CD14-positive monocyte (primary cell): ENCODE measurements at regions not wholly inside any gene's neighbourhood (a gene's known extent, or its start where the extent isn't known, plus 50 kb on each side); places are given as distances from the start of the nearest gene placed in this dataset.

Source experiments
- DNase-seq, 3 donors: peaks; one replicate each; pipeline ENCODE4 v3.0.0-alpha.2; 2011 to 2022
- H2AFZ ChIP-seq: 2 replicates; pipeline ENCODE4 v1.6.0; 2012; ENCODE audit warnings: mild to moderate bottlenecking, low read depth, low read length, inconsistent platforms; ENCODE audit not compliant: insufficient read depth, poor library complexity, severe bottlenecking
- H3K27ac ChIP-seq, 2 donors: 1 replicate in 1 of 2; 2 replicates in 1 of 2; pipeline ENCODE4 v1.5.1; 2012 to 2013; ENCODE audit warnings: low read length in 2 of 2, control low read depth in 1 of 2, inconsistent platforms in 1 of 2, low read depth in 1 of 2, mild to moderate bottlenecking in 1 of 2
- H3K27me3 ChIP-seq, 2 donors: one replicate each; pipeline versions ENCODE4 v1.6.0 to v1.6.1; 2011 to 2013; ENCODE audit warnings: low read length in 2 of 2; ENCODE audit not compliant: control insufficient read depth in 2 of 2, insufficient read depth in 2 of 2
- H3K36me3 ChIP-seq, 2 donors: replicated peaks in 1 of 2; 1 replicate in 1 of 2; 2 replicates in 1 of 2; pipeline versions ENCODE4 v1.5.1 to v1.6.1; 2012 to 2013; ENCODE audit warnings: low read length in 2 of 2, control low read depth in 1 of 2, inconsistent platforms in 1 of 2, mild to moderate bottlenecking in 1 of 2; ENCODE audit not compliant: insufficient read depth in 2 of 2, control insufficient read depth in 1 of 2
- H3K4me1 ChIP-seq, 2 donors: 1 replicate in 1 of 2; 2 replicates in 1 of 2; pipeline versions ENCODE4 v1.5.1 to v1.6.1; 2012 to 2013; ENCODE audit warnings: low read length in 2 of 2, control low read depth in 1 of 2, inconsistent platforms in 1 of 2, mild to moderate bottlenecking in 1 of 2, moderate library complexity in 1 of 2; ENCODE audit not compliant: insufficient read depth in 2 of 2, control insufficient read depth in 1 of 2
- H3K4me2 ChIP-seq: replicated peaks from 2 replicates; pipeline ENCODE3; 2012; ENCODE audit warnings: low read length, moderate library complexity, mild to moderate bottlenecking; ENCODE audit not compliant: poor library complexity, severe bottlenecking; ENCODE audit errors: extremely low read depth
- H3K4me3 ChIP-seq, 3 experiments: fragments of 200-600 bp in 1 of 3; sonication (generic) in 1 of 3; replicated peaks in 1 of 3; 1 replicate in 2 of 3; 2 replicates in 1 of 3; pipeline ENCODE4 v1.5.1; 2011 to 2013; ENCODE audit warnings: low read length in 3 of 3, mild to moderate bottlenecking in 3 of 3, control low read depth in 2 of 3, low read depth in 2 of 3, inconsistent platforms in 1 of 3, moderate library complexity in 1 of 3
- H3K79me2 ChIP-seq: 2 replicates; pipeline ENCODE4 v1.6.0; 2012; ENCODE audit warnings: mild to moderate bottlenecking, control low read depth, inconsistent platforms, low read length, moderate library complexity; ENCODE audit not compliant: insufficient read depth
- H3K9ac ChIP-seq: 2 replicates; pipeline ENCODE4 v1.6.0; 2017; ENCODE audit warnings: low read length, mild to moderate bottlenecking; ENCODE audit not compliant: insufficient read depth, poor library complexity, severe bottlenecking
- H3K9me3 ChIP-seq, 2 donors: replicated peaks in 1 of 2; 1 replicate in 1 of 2; 2 replicates in 1 of 2; pipeline versions ENCODE4 v1.5.1 to v1.6.1; 2012 to 2013; ENCODE audit warnings: low read length in 2 of 2, control low read depth in 1 of 2; ENCODE audit not compliant: control insufficient read depth in 1 of 2, insufficient read depth in 1 of 2
- H4K20me1 ChIP-seq: 2 replicates; pipeline ENCODE4 v1.6.0; 2012; ENCODE audit warnings: mild to moderate bottlenecking, low read length, control low read depth, moderate library complexity; ENCODE audit not compliant: insufficient read depth
- H3K27ac Mint-ChIP-seq, 7 donors: one replicate each; pipeline ENCODE4 v1.8.0; 2020; ENCODE audit warnings: mild to moderate bottlenecking in 7 of 7, mixed read lengths in 7 of 7, moderate library complexity in 6 of 7, inconsistent platforms in 2 of 7
- H3K27me3 Mint-ChIP-seq, 3 donors: one replicate each; pipeline ENCODE4 v1.8.0; 2021 to 2022; ENCODE audit warnings: low read depth in 3 of 3, mild to moderate bottlenecking in 3 of 3, mixed read lengths in 3 of 3, moderate library complexity in 3 of 3, inconsistent platforms in 1 of 3
- H3K36me3 Mint-ChIP-seq, 2 donors: one replicate each; pipeline ENCODE4 v1.8.0; 2020; ENCODE audit warnings: mixed read lengths in 2 of 2, inconsistent platforms in 1 of 2, mild to moderate bottlenecking in 1 of 2
- H3K4me1 Mint-ChIP-seq: one replicate; pipeline ENCODE4 v1.8.0; 2020; ENCODE audit warnings: mild to moderate bottlenecking, mixed read lengths
- H3K4me3 Mint-ChIP-seq, 2 donors: one replicate each; pipeline ENCODE4 v1.8.0; 2020; ENCODE audit warnings: mild to moderate bottlenecking in 2 of 2, mixed read lengths in 2 of 2, moderate library complexity in 1 of 2
- H3K9me3 Mint-ChIP-seq, 7 donors: one replicate each; pipeline ENCODE4 v1.8.0; 2020 to 2022; ENCODE audit warnings: mixed read lengths in 7 of 7, mild to moderate bottlenecking in 6 of 7, moderate library complexity in 6 of 7, inconsistent platforms in 2 of 7
- CTCF ChIP-seq: fragments of 200-600 bp; IDR thresholded peaks from one replicate; pipeline ENCODE4 v1.8.0; 2022; ENCODE audit warnings: antibody characterized with exemption, mild to moderate bottlenecking
- whole genome bisulfite sequencing: methylation state at CpG from one replicate; pipeline ENCODE4 v1.1.5; 2013; ENCODE audit warnings: missing lambda C conversion rate; ENCODE audit not compliant: insufficient coverage; 5-methylcytosine and 5-hydroxymethylcytosine counted together
- intact Hi-C, 2 donors: fragments of 100-400 bp; cut with micrococcal nuclease; formaldehyde crosslinking; loops; one replicate each; pipeline versions ENCODE4 v1.15.0 to v1.15.1; 2023

- H3K27ac ChIP-seq: no peak overlapping the region
- Mint-ChIP-seq H3K4me1 (no peaks in the 10 kb centered on the region), H3K36me3 (no peaks in the 10 kb centered on the region), H3K27ac (no peak overlapping the region), H3K9me3 (peaks cover 0 to 2% (median 0%) of the 10 kb centered on the region in 7 donors), H3K4me3 (no peak overlapping the region), H3K27me3 (no peaks in the 10 kb centered on the region)
- TF ChIP-seq CTCF: no peak
- H3K9ac ChIP-seq: no peak overlapping the region
- no peaks in the 10 kb centered on the region for H3K79me2 ChIP-seq
- DNase-seq: no peak
- H4K20me1 ChIP-seq: no peaks in the 10 kb centered on the region
- no peaks in the 10 kb centered on the region for H3K9me3 ChIP-seq
- no peaks in the 10 kb centered on the region for H3K36me3 ChIP-seq
- no peaks in the 10 kb centered on the region for H3K4me1 ChIP-seq
- H2AFZ ChIP-seq: no peak overlapping the region
- no peak overlapping the region for H3K4me2 ChIP-seq
- intact Hi-C loops: no loop called here
- WGBS: 74% methylated on average over 2 of the region's 3 CpGs
- H3K4me3 ChIP-seq: no peak overlapping the region
- H3K27me3 ChIP-seq: no peaks in the 10 kb centered on the region
Observed at GRCh38 chr13:54627646-54628372, 1599.2 kb downstream of the OLFM4 start.

- WGBS: 67% methylated on average over 1 of the region's 2 CpGs
- Histone ChIP-seq H3K79me2 (no peaks in the 10 kb centered on the region), H3K36me3 (no peaks in the 10 kb centered on the region), H3K9ac (no peak overlapping the region), H3K4me1 (no peaks in the 10 kb centered on the region), H3K4me2 (no peak overlapping the region), H4K20me1 (no peaks in the 10 kb centered on the region), H2AFZ (no peak overlapping the region), H3K27ac (no peak overlapping the region), H3K27me3 (no peaks in the 10 kb centered on the region), H3K4me3 (no peak overlapping the region), H3K9me3 (no peaks in the 10 kb centered on the region)
- TF ChIP-seq CTCF: no peak
- Mint-ChIP-seq H3K9me3 (peaks cover 0 to 2% (median 0%) of the 10 kb centered on the region in 7 donors), H3K4me3 (no peak overlapping the region), H3K27me3 (no peaks in the 10 kb centered on the region), H3K36me3 (no peaks in the 10 kb centered on the region), H3K4me1 (no peaks in the 10 kb centered on the region), H3K27ac (no peak overlapping the region)
- intact Hi-C loops: no loop called here
- no peak for DNase-seq
Observed at GRCh38 chr13:54628383-54628782, 1599.8 kb downstream of the OLFM4 start.
